Trophoblast cell (in vitro differentiated cells and primary cell): ENCODE measurements at regions not wholly inside any gene's neighbourhood (a gene's known extent, or its start where the extent isn't known, plus 50 kb on each side); places are given as distances from the start of the nearest gene placed in this dataset.

ENCODE experiments used
- DNase-seq, 2 donors: peaks; one replicate each; pipeline ENCODE4 v3.0.0-alpha.2; 2016
- H2AFZ ChIP-seq: 2 replicates; pipeline ENCODE4 v1.6.1; 2013; ENCODE audit warnings: low read length, moderate library complexity, mild to moderate bottlenecking; ENCODE audit not compliant: insufficient read depth, poor library complexity
- H2AK5ac ChIP-seq: 2 replicates; pipeline ENCODE4 v1.6.1; 2013; ENCODE audit warnings: mild to moderate bottlenecking, low read length
- H2BK120ac ChIP-seq: 2 replicates; pipeline ENCODE4 v1.6.1; 2013; ENCODE audit warnings: low read length, mild to moderate bottlenecking, moderate library complexity; ENCODE audit not compliant: insufficient read depth, poor library complexity
- H2BK12ac ChIP-seq: 2 replicates; pipeline ENCODE4 v1.6.1; 2013; ENCODE audit warnings: mild to moderate bottlenecking, low read length, moderate library complexity
- H2BK5ac ChIP-seq: 2 replicates; pipeline ENCODE4 v1.6.1; 2013; ENCODE audit warnings: low read length, low read depth, moderate library complexity, mild to moderate bottlenecking; ENCODE audit not compliant: poor library complexity
- H3K14ac ChIP-seq: 2 replicates; pipeline ENCODE4 v1.6.1; 2013; ENCODE audit warnings: mild to moderate bottlenecking, low read length
- H3K18ac ChIP-seq: 2 replicates; pipeline ENCODE4 v1.6.1; 2013; ENCODE audit warnings: mild to moderate bottlenecking, low read length
- H3K23ac ChIP-seq: 2 replicates; pipeline ENCODE4 v1.6.1; 2013; ENCODE audit warnings: low read length
- H3K27ac ChIP-seq: 2 replicates; pipeline ENCODE4 v1.5.1; 2013; ENCODE audit warnings: low read depth, mild to moderate bottlenecking, inconsistent platforms, low read length, moderate library complexity
- H3K27me3 ChIP-seq: 2 replicates; pipeline ENCODE4 v1.6.1; 2013; ENCODE audit warnings: inconsistent platforms, mild to moderate bottlenecking, low read length, moderate library complexity; ENCODE audit not compliant: insufficient read depth
- H3K36me3 ChIP-seq, 2 experiments: 1 replicate in 1 of 2; 2 replicates in 1 of 2; pipeline ENCODE4 v1.6.1; 2013; ENCODE audit warnings: low read length in 2 of 2, mild to moderate bottlenecking in 2 of 2, moderate library complexity in 1 of 2; ENCODE audit not compliant: insufficient read depth in 2 of 2, control insufficient read depth in 1 of 2
- H3K4ac ChIP-seq: 2 replicates; pipeline ENCODE4 v1.6.1; 2013; ENCODE audit warnings: low read depth, mild to moderate bottlenecking, low read length, moderate library complexity
- H3K4me1 ChIP-seq, 2 experiments: 1 replicate in 1 of 2; 2 replicates in 1 of 2; pipeline ENCODE4 v1.6.1; 2013; ENCODE audit warnings: low read length in 2 of 2, mild to moderate bottlenecking in 2 of 2, moderate library complexity in 1 of 2; ENCODE audit not compliant: insufficient read depth in 2 of 2, control insufficient read depth in 1 of 2
- H3K4me2 ChIP-seq: 2 replicates; pipeline ENCODE4 v1.6.1; 2013; ENCODE audit warnings: inconsistent platforms, mild to moderate bottlenecking, low read length, moderate library complexity
- H3K4me3 ChIP-seq: 2 replicates; pipeline ENCODE4 v1.5.1; 2013; ENCODE audit warnings: mild to moderate bottlenecking, low read depth, low read length, inconsistent platforms
- H3K79me1 ChIP-seq: one replicate; pipeline ENCODE4 v1.6.1; 2013; ENCODE audit warnings: low read length
- H3K79me2 ChIP-seq: 2 replicates; pipeline ENCODE4 v1.6.1; 2013; ENCODE audit warnings: low read length, mild to moderate bottlenecking; ENCODE audit not compliant: control insufficient read depth, insufficient read depth, poor library complexity
- H3K9ac ChIP-seq: 2 replicates; pipeline ENCODE4 v1.6.1; 2013; ENCODE audit warnings: mild to moderate bottlenecking, low read length
- H3K9me3 ChIP-seq: 2 replicates; pipeline ENCODE4 v1.6.1; 2013; ENCODE audit warnings: low read depth, mild to moderate bottlenecking, control low read depth, inconsistent platforms, low read length; ENCODE audit not compliant: insufficient read depth
- H4K12ac ChIP-seq: 2 replicates; pipeline ENCODE4 v1.6.1; 2013; ENCODE audit warnings: low read depth, mild to moderate bottlenecking, low read length, moderate library complexity
- H4K8ac ChIP-seq: 2 replicates; pipeline ENCODE4 v1.6.1; 2013; ENCODE audit warnings: low read depth, mild to moderate bottlenecking, low read length, moderate library complexity
- H4K91ac ChIP-seq: one replicate; pipeline ENCODE4 v1.6.1; 2013; ENCODE audit warnings: low read depth, mild to moderate bottlenecking, low read length, moderate library complexity
- WGBS: extraction: QIAGEN DNeasy Blood & Tissue Kit; methylation state at CpG from one replicate; pipeline ENCODE4 v1.1.7; 2013; ENCODE audit warnings: missing lambda C conversion rate; ENCODE audit not compliant: insufficient read length, insufficient coverage; ENCODE audit errors: extremely low coverage; 5-methylcytosine and 5-hydroxymethylcytosine counted together

- no peaks in the 10 kb centered on the region for H3K79me2 ChIP-seq
- H3K18ac ChIP-seq = no peak overlapping the region
- H3K9me3 ChIP-seq = peaks cover 1% of the 10 kb centered on the region
- no peaks in the 10 kb centered on the region for H3K79me1 ChIP-seq
- H3K4me3 ChIP-seq = no peak overlapping the region
- no peak overlapping the region for H3K9ac ChIP-seq
- no peak overlapping the region for H4K91ac ChIP-seq
- H4K8ac ChIP-seq = no peak overlapping the region
- no peak overlapping the region for H3K4me2 ChIP-seq
- no peak overlapping the region for H2BK5ac ChIP-seq
- no peak overlapping the region for H2AFZ ChIP-seq
- H3K4me1 ChIP-seq = no peaks in the 10 kb centered on the region
- H3K27ac ChIP-seq = no peak overlapping the region
- H3K14ac ChIP-seq = no peak overlapping the region
- H2BK120ac ChIP-seq = no peak overlapping the region
- WGBS = no CpG with 5 or more reads among the region's 6 CpGs
- no peak for DNase-seq
- H2AK5ac ChIP-seq = no peak overlapping the region
- no peak overlapping the region for H4K12ac ChIP-seq
- no peaks in the 10 kb centered on the region for H3K36me3 ChIP-seq
- no peaks in the 10 kb centered on the region for H3K27me3 ChIP-seq
- H3K4ac ChIP-seq = no peak overlapping the region
- no peak overlapping the region for H3K23ac ChIP-seq
- no peak overlapping the region for H2BK12ac ChIP-seq
Observed at GRCh38 chr1:36743286-36744005, 260.7 kb upstream of the CSF3R start.

- Histone ChIP-seq H3K4ac (no peak overlapping the region), H3K9ac (no peak overlapping the region), H2AK5ac (no peak overlapping the region), H3K9me3 (peaks cover 1% of the 10 kb centered on the region), H3K4me1 (no peaks in the 10 kb centered on the region), H3K27me3 (no peaks in the 10 kb centered on the region), H2AFZ (no peak overlapping the region), H2BK120ac (no peak overlapping the region), H4K8ac (no peak overlapping the region), H3K23ac (no peak overlapping the region), H3K18ac (no peak overlapping the region), H2BK12ac (no peak overlapping the region), H4K12ac (no peak overlapping the region), H3K79me1 (no peaks in the 10 kb centered on the region), H3K4me2 (no peak overlapping the region), H4K91ac (no peak overlapping the region), H3K4me3 (no peak overlapping the region), H3K27ac (no peak overlapping the region), H2BK5ac (no peak overlapping the region), H3K36me3 (no peaks in the 10 kb centered on the region), H3K79me2 (no peaks in the 10 kb centered on the region), H3K14ac (no peak overlapping the region)
- no peak for DNase-seq
- WGBS = no CpG with 5 or more reads among the region's 1 CpG
Observed at GRCh38 chr1:36741066-36741465, 258.4 kb upstream of the CSF3R start.

GRCh38 chr1:36740446-36740845, 257.7 kb upstream of the CSF3R start:
- no CpG with 5 or more reads among the region's 1 CpG for WGBS
- no peak for DNase-seq
- no peaks in the 10 kb centered on the region for H3K4me1 ChIP-seq

GRCh38 chr1:36739703-36740289, 257.1 kb upstream of the CSF3R start:
- DNase-seq = no peak
- Histone ChIP-seq H3K4ac (no peak overlapping the region), H3K79me2 (no peaks in the 10 kb centered on the region), H2AFZ (no peak overlapping the region), H3K9me3 (peaks cover 1% of the 10 kb centered on the region), H3K18ac (no peak overlapping the region), H3K27me3 (no peaks in the 10 kb centered on the region), H3K79me1 (no peaks in the 10 kb centered on the region), H3K4me1 (no peaks in the 10 kb centered on the region), H3K9ac (no peak overlapping the region), H3K36me3 (no peaks in the 10 kb centered on the region), H3K14ac (no peak overlapping the region), H3K4me3 (no peak overlapping the region), H2AK5ac (no peak overlapping the region), H4K12ac (no peak overlapping the region), H4K91ac (no peak overlapping the region), H3K4me2 (no peak overlapping the region), H2BK12ac (no peak overlapping the region), H3K23ac (no peak overlapping the region), H3K27ac (no peak overlapping the region), H2BK120ac (no peak overlapping the region), H2BK5ac (no peak overlapping the region), H4K8ac (no peak overlapping the region)
- no CpG with 5 or more reads among the region's 6 CpGs for WGBS

More at GRCh38 chr1:36740446-36740845, 257.7 kb upstream of the CSF3R start:
- Histone ChIP-seq H3K18ac (no peak overlapping the region), H3K27ac (no peak overlapping the region), H2AFZ (no peak overlapping the region), H4K8ac (no peak overlapping the region), H3K4me2 (no peak overlapping the region), H3K9ac (no peak overlapping the region), H3K79me2 (no peaks in the 10 kb centered on the region), H3K79me1 (no peaks in the 10 kb centered on the region), H2AK5ac (no peak overlapping the region), H2BK12ac (no peak overlapping the region), H3K36me3 (no peaks in the 10 kb centered on the region), H4K12ac (no peak overlapping the region), H3K9me3 (peaks cover 1% of the 10 kb centered on the region), H3K4me3 (no peak overlapping the region), H2BK120ac (no peak overlapping the region), H3K27me3 (no peaks in the 10 kb centered on the region), H4K91ac (no peak overlapping the region), H2BK5ac (no peak overlapping the region), H3K4ac (no peak overlapping the region), H3K23ac (no peak overlapping the region), H3K14ac (no peak overlapping the region)
